ENCODE measurements at regions not wholly inside any gene's neighbourhood (a gene's known extent, or its start where the extent isn't known, plus 50 kb on each side); places are given as distances from the start of the nearest gene placed in this dataset.

GRCh38 chr10:28949005-28950004 is 272.0 kb downstream of the BAMBI start:
- no peak for DNase-seq (ENCODE audit: low spot score)
- no peaks in the 10 kb centered on the region for H3K36me3 ChIP-seq
- no peaks in the 10 kb centered on the region for H3K27me3 ChIP-seq (replicated peaks; ENCODE audit: insufficient read depth)
- no peak for TF ChIP-seq POLR2A (IDR thresholded peaks at IDR 0.05)
- TF ChIP-seq CTCF (IDR thresholded peaks at IDR 0.05): no peak
- no peak for TF ChIP-seq POLR2AphosphoS5 (IDR thresholded peaks at IDR 0.05)
- intact Hi-C loops (cut with DNase I): no loop called here
- no peak overlapping the region for H3K4me3 ChIP-seq
- H3K27ac ChIP-seq: no peak overlapping the region
- no peaks in the 10 kb centered on the region for H3K9me3 ChIP-seq
- no peaks in the 10 kb centered on the region for H3K4me1 ChIP-seq (replicated peaks)
- 79% methylated on average over 8 of the region's 8 CpGs for WGBS

- H3K27ac ChIP-seq: no peak overlapping the region
- no peaks in the 10 kb centered on the region for H3K9me3 ChIP-seq
- no peaks in the 10 kb centered on the region for H3K27me3 ChIP-seq (replicated peaks; ENCODE audit: insufficient read depth)
- TF ChIP-seq CTCF (IDR thresholded peaks at IDR 0.05) (no peak), POLR2A (IDR thresholded peaks at IDR 0.05) (no peak), POLR2AphosphoS5 (IDR thresholded peaks at IDR 0.05) (no peak)
- H3K4me3 ChIP-seq: no peak overlapping the region
- no peaks in the 10 kb centered on the region for H3K4me1 ChIP-seq (replicated peaks)
- no peak for DNase-seq (ENCODE audit: low spot score)
- intact Hi-C loops (cut with DNase I): no loop called here
- H3K36me3 ChIP-seq: no peaks in the 10 kb centered on the region
- WGBS: 84% methylated on average over 6 of the region's 6 CpGs
Measured at GRCh38 chr10:28951484-28951883, 274.2 kb downstream of the BAMBI start.

GRCh38 chr10:28952523-28952922 is 275.2 kb downstream of the BAMBI start:
- no peak for TF ChIP-seq CTCF (IDR thresholded peaks at IDR 0.05)
- TF ChIP-seq POLR2A (IDR thresholded peaks at IDR 0.05): no peak
- TF ChIP-seq POLR2AphosphoS5 (IDR thresholded peaks at IDR 0.05): no peak
- Histone ChIP-seq H3K4me1 (replicated peaks) (no peaks in the 10 kb centered on the region), H3K27ac (no peak overlapping the region), H3K36me3 (no peaks in the 10 kb centered on the region), H3K4me3 (no peak overlapping the region), H3K27me3 (replicated peaks; ENCODE audit: insufficient read depth) (no peaks in the 10 kb centered on the region), H3K9me3 (no peaks in the 10 kb centered on the region)
- DNase-seq (ENCODE audit: low spot score): no peak
- intact Hi-C loops (cut with DNase I): no loop called here

- no peak overlapping the region for H3K4me3 ChIP-seq
- no peaks in the 10 kb centered on the region for H3K27me3 ChIP-seq (replicated peaks; ENCODE audit: insufficient read depth)
- no peaks in the 10 kb centered on the region for H3K36me3 ChIP-seq
- no peak for TF ChIP-seq POLR2AphosphoS5 (IDR thresholded peaks at IDR 0.05)
- TF ChIP-seq POLR2A (IDR thresholded peaks at IDR 0.05): no peak
- 48% methylated on average over 2 of the region's 2 CpGs for WGBS
- no peaks in the 10 kb centered on the region for H3K9me3 ChIP-seq
- H3K4me1 ChIP-seq (replicated peaks): no peaks in the 10 kb centered on the region
- DNase-seq (ENCODE audit: low spot score): no peak
- H3K27ac ChIP-seq: no peak overlapping the region
- intact Hi-C loops (cut with DNase I): no loop called here
Measured at GRCh38 chr10:28954211-28954610, 276.9 kb downstream of the BAMBI start.

GRCh38 chr10:28958468-28958867 is 281.1 kb downstream of the BAMBI start:
- Histone ChIP-seq H3K4me3 (no peak overlapping the region), H3K27me3 (replicated peaks; ENCODE audit: insufficient read depth) (no peaks in the 10 kb centered on the region), H3K9me3 (no peaks in the 10 kb centered on the region), H3K36me3 (no peaks in the 10 kb centered on the region), H3K27ac (no peak overlapping the region), H3K4me1 (replicated peaks) (no peaks in the 10 kb centered on the region)
- TF ChIP-seq POLR2AphosphoS5 (IDR thresholded peaks at IDR 0.05) (no peak), POLR2A (IDR thresholded peaks at IDR 0.05) (no peak), CTCF (IDR thresholded peaks at IDR 0.05) (no peak)
- intact Hi-C loops (cut with DNase I): no loop called here
- DNase-seq (ENCODE audit: low spot score): no peak
